ENCODE measurements at regions not wholly inside any gene's neighbourhood (a gene's known extent, or its start where the extent isn't known, plus 50 kb on each side); places are given as distances from the start of the nearest gene placed in this dataset.
A peak's percentile ranks its signal among the peaks of the same experiment; 100 is the strongest.

DNA sequence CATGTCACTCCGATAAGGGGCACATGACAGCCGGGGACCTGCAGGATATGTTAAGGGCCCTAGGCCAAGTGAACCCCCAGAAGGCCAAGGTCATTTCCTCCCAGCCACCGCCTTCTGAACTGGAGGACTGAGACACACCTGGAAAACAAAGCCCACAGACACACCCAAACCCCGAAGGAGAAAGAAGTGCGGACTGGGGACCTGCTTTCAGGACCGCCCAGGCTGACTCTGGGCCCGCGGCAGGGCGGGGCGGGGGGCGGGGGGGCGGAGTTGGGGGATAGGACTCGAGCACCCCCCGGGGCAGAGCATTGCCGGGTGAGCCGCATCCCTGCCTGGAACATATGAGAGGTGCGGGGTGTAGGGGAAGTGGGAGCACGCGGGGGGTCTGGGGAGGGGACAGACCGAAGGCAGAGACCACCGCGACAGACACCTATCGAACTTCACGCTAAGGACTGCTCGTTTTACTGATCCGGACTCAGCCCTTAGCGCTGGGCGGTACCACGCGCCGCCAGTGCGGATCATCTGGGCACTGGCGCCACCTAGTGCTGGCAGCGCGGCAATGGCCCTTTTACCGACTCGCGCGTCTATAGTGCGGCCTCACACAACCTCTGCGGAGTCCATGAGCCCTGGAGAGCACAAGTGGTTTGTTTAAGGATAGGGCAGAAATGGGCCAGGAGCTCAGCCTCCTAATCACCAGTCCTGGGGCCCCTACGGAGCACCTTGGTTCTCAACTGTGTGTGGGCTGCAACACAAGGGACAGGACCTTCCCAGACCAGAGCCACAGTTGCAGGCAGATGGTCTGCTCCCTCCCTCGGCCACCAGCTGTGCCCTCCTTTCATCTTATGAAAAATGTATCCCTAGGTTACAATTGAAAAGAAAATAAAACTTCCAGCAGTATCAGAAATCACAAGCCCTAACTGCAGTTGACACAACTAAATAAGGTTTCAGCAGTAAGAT, 157.6 kb downstream of the HERPUD2 start:
- in situ Hi-C loops (cut with MboI; ENCODE audit: low pct_unique_long_range_greater_than_20kb, low sequenced_read_pairs) = no loop called here
- peak; percentile 77 for DNase-seq

DNA sequence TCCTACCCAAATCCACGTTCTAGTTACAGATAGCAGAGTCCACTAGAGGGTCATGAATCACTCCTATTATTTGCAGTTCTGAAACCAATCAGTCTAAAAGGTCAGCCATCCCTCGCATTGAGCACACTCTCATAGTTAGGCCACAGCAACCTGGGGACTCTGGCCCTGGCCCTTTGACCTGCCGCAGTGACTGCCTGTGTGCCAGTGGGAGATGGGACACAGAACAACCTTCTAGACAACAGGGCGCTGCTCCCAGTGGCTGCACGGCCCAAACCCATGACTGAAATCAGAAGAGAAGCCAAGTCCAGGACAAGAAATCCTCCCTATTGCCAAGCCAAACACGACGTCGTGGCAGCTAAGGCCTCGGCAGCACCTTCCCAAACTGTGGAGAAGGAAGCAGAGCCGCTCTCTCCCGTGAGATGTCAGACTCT, 158.5 kb downstream of the HERPUD2 start:
- no peak for DNase-seq
- in situ Hi-C loops (cut with MboI; ENCODE audit: low pct_unique_long_range_greater_than_20kb, low sequenced_read_pairs) = no loop called here

DNA sequence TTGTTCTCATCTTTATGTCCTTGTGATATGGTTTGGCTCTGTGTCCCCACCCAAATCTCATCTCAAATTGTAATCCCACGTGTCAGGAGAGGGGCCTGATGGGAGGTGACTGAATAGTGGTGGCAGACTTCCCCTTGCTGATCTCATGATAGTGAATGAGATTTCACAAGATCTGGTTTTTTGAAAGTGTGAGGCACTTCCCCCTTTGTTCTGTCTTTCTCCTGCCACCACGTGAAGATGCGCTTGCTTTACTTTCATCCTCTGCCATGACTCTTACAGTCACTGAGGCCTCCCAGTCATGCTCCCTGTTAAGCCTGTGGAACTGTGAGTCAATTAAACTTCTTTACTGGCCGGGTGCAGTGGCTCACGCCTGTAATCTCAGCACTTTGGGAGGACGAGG, 161.0 kb downstream of the HERPUD2 start:
- in situ Hi-C loops (cut with MboI; ENCODE audit: low pct_unique_long_range_greater_than_20kb, low sequenced_read_pairs) = no loop called here
- DNase-seq = peak; percentile 14

DNA sequence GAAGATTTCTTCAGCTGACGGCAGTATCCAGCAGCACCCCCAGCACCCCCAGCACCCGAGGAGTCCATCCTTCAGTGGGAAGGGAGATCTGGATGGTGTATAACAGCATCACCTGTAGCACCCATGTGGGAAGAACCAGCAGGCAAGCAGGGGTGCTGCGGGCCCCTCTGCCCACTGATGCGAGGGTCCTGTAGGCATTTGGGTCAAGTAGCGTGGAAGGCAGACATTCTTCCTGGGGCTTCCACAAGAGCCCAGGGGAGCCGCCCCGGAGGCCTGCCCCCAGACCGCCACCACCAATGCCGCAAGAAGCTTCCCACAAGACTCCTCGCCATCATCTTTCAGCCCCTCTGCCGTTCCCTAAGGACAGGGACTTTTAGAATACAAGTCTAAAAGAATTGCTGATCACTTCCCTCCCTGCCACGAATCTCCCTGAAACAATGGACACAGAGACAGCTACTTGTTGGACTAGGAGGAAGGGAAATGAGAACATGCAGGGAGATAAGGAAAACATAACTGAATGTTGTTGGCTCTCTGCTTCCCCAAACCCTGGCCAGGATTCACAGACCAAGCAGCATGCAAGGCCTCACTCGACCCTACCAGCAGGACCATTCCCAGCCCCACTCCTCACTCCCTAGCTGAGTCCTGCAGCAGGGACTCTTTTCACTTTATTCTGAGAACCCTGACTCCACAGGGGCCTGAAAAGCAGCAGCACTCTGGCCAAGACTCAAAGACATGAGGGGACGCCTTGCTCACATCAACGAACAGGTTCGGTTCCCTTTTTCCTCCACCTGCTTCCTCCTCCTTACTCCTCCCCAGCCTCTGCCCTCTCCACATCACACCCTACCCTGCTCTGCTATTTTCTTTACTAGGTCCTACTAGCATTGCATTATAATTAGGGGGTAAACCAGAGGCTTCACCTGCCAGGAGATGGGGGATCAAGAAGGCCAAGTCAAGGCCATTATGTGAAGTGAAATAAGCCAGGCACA, 164.5 kb downstream of the HERPUD2 start:
- in situ Hi-C loops (cut with MboI; ENCODE audit: low pct_unique_long_range_greater_than_20kb, low sequenced_read_pairs) = no loop called here
- no peak for DNase-seq

DNA sequence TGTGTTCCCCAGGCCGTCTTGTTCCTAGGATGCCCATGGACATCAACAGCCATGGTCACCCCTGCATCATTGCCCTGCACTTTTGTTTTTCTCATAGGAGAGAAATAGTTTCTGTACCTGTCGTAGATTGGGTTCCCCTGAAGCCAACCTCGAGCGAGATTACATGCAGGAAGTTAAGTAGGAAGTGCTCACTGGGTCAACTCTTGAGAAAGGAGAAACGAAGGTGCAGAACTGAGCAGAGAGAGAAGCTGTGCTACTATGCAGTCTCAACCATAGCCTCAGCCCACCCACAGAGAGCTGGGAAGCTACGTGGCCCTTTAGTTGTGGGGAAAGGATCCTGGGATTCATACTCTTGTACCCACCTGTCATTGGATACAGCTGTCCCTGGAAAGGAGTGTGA, 165.2 kb downstream of the HERPUD2 start:
- DNase-seq = no peak

DNA sequence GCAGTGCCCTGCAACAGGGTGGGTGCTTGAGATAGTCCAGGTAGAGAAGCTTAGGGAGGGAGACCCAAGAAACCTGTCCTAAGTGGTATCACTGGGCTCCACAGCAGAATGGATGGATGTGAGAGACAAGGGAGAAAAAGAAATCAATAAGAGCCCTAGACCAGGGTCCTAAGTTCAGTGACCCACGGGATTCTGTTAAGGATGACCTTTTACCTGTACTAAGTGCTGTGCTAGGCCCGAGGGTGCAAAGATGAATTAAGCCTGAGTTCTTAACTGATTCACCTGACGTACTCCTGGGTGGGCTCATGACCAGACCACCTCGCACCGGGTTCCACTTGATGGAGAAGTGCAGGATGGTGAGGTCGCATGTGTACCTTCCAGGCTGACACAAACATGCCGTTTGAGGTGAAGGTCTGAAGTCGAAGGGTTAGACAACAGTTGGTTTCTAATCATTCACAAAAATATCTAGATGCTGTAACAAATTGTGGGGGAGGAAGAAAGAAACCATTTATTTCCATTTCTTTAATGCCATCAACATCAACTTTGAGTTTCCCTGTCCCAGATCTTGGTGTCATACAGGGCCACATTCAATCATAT, 166.5 kb downstream of the HERPUD2 start:
- DNase-seq = no peak
- in situ Hi-C loops (cut with MboI; ENCODE audit: low pct_unique_long_range_greater_than_20kb, low sequenced_read_pairs) = no loop called here

More for the DNA sequence above, 165.2 kb downstream of the HERPUD2 start:
- in situ Hi-C loops (cut with MboI; ENCODE audit: low pct_unique_long_range_greater_than_20kb, low sequenced_read_pairs) = no loop called here

DNA sequence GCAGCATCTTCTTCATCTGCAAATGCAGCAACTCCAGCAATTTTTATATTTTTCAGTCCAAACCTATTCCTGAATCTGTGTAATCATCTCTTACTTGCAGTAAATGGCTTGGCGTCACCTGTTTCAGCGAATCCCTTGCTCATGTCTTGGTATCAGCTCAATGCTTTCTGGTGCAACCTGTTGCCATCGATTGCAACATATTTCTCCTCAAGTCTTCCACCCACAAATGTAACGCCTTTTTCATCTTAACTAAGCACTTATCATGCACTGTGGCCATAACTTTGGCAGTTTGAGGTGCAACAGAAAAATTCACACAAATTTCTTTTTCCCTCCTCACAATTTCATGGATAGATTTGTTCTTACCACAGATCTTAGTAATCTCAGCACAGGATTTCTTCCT, 168.3 kb downstream of the HERPUD2 start:
- no peak for DNase-seq
- in situ Hi-C loops (cut with MboI; ENCODE audit: low pct_unique_long_range_greater_than_20kb, low sequenced_read_pairs) = no loop called here

DNA sequence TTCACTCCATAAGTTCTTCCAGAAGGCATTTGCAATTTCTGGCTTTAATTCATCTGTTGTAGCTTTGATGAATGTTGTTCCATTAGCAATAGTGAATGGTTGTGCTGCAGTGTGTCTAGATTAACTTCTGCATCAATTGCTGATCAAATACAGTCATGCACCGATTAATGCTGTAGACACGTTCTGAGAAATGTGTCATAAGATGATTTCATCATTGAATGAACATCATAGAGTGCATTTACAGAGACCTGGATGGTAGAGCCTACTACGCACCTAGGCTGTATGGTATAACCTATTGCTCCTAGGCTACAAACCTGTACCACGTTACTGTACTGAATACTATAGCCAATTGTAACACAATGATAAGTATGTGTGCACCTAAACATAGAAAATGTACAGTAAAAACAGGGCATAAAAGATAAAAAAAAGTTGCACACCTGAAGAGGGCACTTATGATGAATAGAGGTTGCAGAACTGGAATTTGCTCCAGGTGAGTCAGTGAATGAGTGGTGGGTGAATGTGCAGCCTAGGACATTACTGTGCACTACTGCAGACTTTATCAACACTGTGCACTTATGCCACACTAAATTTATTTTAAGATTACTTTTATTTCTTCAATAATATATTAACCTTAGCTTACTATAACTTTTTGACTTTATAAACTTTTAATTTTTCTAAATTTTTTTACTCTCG, 170.7 kb downstream of the HERPUD2 start:
- DNase-seq = no peak
- in situ Hi-C loops (cut with MboI; ENCODE audit: low pct_unique_long_range_greater_than_20kb, low sequenced_read_pairs) = no loop called here

DNA sequence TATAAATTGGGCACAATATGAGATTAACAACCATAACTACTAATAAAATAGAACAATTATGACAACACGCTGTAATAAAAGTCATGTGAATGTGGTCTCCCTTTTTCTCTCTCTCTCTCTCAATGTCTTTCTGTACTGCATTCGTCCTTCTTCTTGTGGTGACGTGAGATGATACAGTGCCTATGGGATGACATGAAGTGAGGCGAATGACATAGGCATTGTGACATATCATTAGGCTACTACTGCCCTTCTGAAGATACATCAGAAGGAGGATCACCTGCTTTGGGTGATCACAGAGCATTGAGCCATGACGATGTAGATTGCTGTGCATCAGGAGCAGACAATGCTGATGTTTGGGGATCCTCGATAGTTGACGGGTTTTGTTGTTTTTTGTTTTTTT, 171.6 kb downstream of the HERPUD2 start:
- DNase-seq = no peak
- in situ Hi-C loops (cut with MboI; ENCODE audit: low pct_unique_long_range_greater_than_20kb, low sequenced_read_pairs) = no loop called here

DNA sequence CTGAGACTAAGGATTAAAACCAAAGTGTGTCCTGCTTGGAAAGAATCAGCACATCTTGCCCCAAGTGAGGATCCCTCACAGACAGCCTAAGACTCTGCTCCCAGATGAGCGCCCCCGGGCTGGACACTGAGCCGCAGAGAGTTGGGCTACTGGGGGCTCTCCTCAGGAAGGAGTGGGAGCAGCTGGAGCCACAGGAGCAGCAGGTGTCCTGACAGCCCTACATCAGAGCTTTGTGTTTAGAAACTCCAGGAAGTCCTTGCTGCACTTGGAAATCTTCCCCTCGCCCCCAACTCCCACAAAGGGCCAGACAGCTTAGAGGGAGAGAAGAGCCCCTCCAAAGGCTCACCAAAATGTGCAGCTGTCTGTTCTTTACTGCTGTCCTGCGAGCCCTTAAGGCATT, 172.2 kb downstream of the HERPUD2 start:
- DNase-seq = no peak
- in situ Hi-C loops (cut with MboI; ENCODE audit: low pct_unique_long_range_greater_than_20kb, low sequenced_read_pairs) = no loop called here

DNA sequence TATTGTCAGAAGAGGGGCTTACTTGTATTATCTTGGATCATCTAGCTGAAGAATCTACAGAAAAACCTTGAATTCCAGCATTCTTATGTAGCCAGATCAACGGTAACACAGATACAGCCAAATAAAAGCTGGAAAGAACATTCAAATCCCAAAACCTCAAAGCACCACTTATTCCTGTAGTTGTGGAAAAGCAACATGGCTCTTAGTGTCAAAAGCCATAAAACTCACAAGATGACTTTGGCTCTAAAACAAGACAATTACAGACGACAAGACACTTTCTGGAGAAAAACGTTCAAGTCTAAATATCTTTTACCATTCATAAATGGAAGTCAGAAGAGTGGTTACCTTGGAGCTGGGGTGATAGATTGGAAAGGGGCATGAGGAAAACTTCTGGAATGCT, 173.0 kb downstream of the HERPUD2 start:
- no peak for DNase-seq
- in situ Hi-C loops (cut with MboI; ENCODE audit: low pct_unique_long_range_greater_than_20kb, low sequenced_read_pairs) = no loop called here

DNA sequence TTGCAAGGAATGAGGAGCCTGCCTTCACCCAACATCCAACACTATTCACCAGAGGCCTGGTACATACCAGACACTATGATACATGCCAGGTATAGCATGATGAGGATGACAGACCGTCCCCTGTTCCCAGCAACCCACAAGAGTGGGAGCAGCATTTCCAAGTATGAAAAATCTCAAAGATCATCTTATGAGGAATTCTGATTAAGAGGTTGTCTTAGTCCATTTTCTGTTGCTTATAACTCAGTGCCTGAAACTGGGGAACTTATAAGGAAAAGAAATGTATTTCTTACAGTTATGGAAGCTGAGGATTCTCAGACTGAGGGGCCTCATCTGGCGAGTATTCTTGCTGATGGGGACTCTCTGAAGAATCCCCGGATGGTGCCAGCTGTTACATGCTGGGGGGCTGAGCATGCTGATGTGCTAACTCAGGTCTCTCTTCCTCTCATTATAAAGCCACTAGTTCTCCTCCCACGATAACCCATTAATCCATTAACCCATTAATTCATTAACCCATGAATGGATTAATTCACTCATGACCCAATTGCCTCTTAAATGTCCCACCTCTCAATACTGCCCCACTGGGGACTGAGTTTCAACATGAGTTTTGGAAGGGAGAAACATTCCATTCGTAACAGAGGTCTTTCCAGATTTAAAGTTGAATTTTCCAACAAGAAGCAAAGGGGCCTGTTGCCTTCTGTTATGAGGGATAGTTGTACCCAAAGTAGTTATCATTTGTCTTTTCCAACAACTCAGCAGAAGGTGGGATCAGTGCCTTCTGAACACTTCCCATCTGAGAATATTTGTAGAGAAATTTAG, 173.9 kb downstream of the HERPUD2 start:
- DNase-seq = no peak
- in situ Hi-C loops (cut with MboI; ENCODE audit: low pct_unique_long_range_greater_than_20kb, low sequenced_read_pairs) = no loop called here

DNA sequence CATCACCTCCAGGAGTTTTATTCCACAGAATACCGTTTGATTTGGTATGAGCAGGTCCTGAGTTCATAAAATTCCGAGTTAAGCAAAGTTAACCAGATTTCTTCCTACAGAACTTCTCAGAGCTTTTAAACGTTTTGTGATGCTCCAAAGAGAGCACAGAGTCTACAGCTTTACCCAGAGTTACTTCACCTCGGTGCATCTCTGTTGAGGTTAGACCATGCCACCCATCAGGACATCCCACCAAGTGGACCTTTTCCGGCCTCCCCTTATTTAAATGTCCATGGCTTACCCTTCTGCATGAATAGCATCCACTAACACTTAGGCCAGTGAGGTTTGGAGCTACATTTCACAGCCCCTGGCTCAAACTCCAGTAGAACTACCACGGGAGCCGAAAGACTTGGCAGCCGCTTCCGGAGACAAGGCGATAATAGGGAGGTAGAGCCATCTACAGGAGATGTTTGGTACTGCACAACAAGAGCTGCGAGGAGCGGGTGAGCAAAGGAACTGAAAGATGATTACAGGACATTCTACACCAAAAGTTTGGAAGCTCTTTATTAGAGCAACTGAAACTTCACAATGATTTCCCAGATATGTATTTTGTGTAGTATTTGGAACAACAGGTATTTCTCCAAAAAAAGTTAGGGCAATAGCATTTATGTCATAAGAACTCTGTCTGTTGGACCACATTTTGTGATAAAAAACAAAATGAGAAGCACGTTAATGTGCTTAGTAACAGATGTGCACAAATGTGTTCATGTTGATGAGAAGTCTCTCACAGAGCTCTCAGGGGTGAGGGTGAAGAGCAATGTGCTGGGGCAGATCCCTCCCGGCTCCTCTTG, 174.7 kb downstream of the HERPUD2 start:
- DNase-seq = peak; percentile 77
- in situ Hi-C loops (cut with MboI; ENCODE audit: low pct_unique_long_range_greater_than_20kb, low sequenced_read_pairs) = no loop called here

DNA sequence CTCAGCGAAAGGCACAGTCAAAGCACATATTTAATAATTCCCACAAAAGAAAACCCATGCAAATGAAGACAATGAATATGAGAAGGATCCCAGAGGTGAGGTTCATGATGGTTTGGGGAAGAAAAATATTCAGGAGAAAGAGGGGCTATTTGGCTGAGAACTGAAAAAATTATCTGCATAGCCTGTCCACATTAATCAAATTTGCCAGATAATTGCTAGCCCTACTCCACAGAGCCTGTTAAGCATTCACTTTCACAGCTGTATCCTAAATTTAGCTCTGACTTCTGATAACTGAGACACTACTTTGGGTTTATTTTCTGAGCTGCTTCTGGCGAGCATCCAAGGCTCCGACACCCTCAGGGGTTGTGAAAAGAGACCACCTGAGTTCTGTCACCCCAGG, 176.2 kb downstream of the HERPUD2 start:
- in situ Hi-C loops (cut with MboI; ENCODE audit: low pct_unique_long_range_greater_than_20kb, low sequenced_read_pairs) = no loop called here
- DNase-seq = no peak

DNA sequence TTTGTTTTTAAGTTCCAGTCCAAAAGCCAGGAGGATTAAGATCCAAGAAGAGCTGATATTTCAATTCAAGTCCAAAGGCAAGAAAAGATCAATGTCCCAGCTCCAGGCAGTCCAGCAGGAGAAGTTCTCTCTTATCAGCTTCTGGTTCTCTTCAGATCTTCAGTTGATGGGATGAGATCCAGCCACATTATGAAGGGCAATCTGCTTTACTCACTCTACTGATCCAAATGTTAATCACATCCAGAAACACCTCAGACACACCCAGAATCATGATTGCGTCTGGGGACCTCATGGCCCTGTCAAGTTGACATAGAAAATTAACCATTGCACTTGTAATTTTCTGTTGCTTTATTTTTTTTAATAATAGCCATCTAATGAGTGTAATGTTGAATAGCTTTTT, 178.4 kb downstream of the HERPUD2 start:
- no peak for DNase-seq
- in situ Hi-C loops (cut with MboI; ENCODE audit: low pct_unique_long_range_greater_than_20kb, low sequenced_read_pairs) = no loop called here

DNA sequence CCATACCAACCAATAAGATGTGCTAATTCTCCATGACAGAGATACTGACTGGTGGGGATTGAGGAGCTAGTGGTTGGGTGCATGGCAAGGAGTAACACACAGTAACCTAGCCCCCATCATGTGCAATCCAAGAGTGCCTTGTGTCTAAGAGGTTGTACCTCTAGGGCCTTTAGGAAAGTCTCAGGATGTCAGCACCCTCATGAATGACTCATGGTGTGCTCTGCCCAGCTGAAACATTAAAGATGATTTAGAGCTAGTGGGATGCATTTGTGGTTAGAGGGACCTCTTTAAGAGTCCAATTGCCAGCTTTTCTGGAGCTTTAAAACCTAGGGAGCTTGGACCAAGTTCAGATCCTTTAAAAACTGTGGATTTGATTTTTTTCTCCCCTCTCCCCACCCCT, 181.1 kb downstream of the HERPUD2 start:
- in situ Hi-C loops (cut with MboI; ENCODE audit: low pct_unique_long_range_greater_than_20kb, low sequenced_read_pairs) = no loop called here
- no peak for DNase-seq

DNA sequence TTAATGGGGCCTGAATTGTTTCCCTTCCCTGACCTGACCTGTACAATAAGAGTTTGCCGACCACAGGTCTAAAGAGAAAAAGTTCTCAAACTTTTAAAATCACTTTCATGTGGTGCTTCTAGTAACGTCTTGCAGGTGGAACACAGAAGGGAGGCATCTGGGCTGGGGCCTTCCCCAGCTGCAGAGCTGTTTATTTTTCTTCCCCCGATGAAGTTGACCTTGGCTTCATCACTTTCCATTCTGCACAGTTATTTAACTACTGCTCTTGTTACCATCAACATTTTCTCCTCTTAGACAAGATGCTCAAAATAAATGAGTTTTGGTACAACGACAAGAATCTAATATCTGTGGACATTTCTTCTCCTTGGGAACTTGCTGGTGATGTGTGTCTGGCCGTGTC, 181.7 kb downstream of the HERPUD2 start:
- DNase-seq = no peak
- in situ Hi-C loops (cut with MboI; ENCODE audit: low pct_unique_long_range_greater_than_20kb, low sequenced_read_pairs) = no loop called here

Measured in KBM-7 (cell line).